GM21723 (cell line): ENCODE measurements at regions not wholly inside any gene's neighbourhood (a gene's known extent, or its start where the extent isn't known, plus 50 kb on each side); places are given as distances from the start of the nearest gene placed in this dataset.
"Not testable (repeated sequence)": the region's sequence is repeated elsewhere in the genome, so short reads cannot be mapped to it uniquely, and the experiment has no call there.

Experiments
- ATAC-seq: cut with Tn5 transposase; IDR thresholded peaks from one replicate; pipeline ENCODE4 v1.9.1; 2021; ENCODE audit warnings: mild to moderate bottlenecking, moderate library complexity; ENCODE audit not compliant: unreplicated experiment

DNA sequence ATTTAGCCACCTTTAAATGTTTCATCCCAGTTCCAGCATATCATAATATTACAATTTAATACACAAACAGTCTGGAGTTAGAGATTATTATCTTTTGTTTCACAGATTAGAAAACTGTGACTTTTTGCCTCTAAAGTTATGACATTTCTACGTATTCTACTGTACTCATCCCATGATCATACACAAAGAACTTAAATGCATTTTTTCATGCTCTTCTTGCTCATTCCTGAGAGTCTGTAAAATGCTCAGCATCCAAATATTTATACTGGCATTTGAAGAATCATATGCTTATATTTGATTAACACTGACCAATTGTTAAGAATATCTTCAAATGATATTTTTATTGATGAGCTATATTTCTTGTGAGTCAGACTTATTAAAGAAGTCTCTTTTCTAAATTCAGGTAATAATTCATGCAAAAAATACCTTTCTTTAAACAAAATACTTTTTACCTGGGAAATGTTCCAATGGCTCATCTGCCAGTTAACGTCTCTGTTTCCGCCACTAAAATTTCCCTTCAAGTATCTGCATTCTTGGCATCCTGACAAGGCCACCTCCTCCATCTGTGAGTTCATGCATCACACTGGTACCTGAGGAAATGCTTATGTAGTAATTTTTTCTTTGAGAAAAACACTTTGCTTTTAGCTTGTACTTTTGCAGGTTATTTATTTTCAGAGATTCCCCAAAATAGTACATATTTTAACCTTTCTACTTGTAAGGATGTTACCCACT lies 139.6 kb upstream of the RASA1 start:
- no peak for ATAC-seq

DNA sequence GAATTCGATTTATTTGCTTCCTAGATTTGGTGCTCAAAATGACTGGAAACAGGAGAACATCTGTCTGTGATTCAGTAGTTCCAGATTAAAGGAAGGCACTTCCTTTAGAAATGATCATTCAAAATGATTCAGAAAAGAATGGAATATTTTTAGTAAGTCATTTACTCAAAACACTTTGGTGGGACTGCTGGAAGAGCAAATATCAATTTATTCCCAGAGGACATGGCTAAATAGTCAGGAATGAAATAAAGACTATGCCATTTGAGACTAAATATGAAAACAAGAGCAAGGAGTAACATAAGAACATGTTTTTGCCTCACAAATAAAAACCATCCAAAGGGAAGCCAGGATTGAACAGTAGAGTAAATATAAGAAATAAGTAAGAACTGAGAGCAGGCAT lies 138.6 kb upstream of the RASA1 start:
- no peak for ATAC-seq

DNA sequence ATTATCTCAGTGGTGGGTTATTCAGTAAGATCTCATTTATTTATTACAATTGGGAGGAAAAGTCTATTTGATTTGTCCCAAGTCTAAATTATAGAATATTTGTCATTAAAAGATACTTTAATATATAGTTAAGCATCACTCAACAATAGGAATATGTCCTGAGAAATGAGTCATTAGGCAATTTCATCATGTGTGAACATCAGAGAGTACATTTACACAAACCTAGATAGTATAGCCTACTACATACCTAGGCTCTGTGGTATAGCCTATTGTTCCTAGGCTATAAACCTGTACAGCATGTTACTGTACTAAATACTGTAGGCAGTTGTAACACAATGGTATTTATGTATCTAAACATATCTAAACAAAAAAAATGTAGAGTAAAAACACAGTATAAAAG lies 135.0 kb upstream of the RASA1 start:
- ATAC-seq = no peak

DNA sequence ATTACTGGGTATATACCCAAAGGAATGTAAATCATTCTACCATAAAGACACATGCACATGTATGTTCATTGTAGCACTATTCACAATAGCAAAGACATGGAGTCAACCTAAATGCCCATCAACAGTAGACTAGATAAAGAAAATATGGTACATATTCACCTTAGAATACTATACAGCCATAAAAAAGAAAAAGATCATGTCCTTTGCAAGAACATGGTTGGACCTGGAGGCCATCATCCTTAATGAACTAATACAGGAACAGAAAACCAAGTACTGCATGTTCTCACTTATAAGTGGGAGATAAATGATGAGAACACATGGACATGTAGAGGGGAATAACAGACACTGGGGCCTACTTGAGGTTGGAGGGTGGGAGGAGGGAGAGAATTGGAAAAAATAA lies 133.2 kb upstream of the RASA1 start:
- ATAC-seq = not testable (repeated sequence)

DNA sequence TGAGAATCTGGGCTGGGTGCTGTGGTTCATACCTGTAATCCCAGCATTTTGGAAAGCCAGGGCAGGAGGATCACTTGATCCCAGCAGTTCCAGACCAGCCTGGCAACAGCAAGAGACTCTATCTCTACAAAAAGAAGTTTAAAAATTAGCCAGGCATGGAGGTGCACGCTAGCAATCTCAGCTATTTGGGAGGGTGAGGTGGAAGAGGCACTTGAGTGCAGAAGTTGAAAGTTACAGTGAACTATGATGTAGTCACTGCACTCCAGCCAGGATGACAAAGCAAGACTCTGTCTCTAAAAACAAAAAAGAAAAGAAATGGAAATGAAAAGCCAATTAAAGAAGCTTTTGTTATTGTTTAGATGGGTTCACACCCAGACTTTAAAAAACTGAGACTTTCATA lies 131.6 kb upstream of the RASA1 start:
- no peak for ATAC-seq

DNA sequence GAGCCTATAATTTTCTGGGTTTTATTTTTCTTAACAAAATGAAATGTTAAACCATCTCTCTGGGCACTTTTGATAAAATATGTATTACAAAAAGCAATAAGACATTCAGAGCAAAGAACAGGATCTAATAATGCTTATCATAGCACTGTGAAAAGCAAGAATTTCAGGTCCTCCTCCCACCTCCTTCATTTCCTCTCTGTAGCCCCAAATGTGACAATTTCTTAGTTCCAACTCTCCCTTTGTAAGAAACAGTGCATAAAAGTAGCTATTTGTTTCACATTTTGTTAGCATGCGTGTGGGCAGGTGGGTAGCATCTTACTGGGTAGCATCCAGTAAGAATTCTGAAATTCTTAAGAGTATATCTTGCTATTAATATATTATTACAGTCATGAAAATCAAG lies 130.9 kb upstream of the RASA1 start:
- ATAC-seq = peak; percentile 55

DNA sequence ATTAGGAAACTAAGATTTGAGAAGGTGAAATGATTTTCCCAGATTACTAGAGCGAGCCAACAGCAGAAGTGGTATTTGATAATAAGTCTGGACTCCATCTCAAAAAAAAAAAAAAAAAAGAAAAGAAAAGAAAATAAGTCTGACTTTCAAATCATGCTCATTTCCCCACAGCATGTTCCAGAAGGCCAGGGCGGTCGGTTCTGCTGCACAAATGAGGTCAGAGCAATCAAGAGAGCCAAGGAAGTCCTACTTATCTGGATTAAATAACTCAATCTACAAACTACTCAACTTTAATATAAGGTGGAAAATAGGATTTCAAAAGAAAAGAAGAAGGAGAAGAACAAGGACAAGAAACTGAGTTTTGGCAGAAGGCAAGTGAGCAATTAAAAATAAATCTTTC lies 130.4 kb upstream of the RASA1 start:
- ATAC-seq = no peak

DNA sequence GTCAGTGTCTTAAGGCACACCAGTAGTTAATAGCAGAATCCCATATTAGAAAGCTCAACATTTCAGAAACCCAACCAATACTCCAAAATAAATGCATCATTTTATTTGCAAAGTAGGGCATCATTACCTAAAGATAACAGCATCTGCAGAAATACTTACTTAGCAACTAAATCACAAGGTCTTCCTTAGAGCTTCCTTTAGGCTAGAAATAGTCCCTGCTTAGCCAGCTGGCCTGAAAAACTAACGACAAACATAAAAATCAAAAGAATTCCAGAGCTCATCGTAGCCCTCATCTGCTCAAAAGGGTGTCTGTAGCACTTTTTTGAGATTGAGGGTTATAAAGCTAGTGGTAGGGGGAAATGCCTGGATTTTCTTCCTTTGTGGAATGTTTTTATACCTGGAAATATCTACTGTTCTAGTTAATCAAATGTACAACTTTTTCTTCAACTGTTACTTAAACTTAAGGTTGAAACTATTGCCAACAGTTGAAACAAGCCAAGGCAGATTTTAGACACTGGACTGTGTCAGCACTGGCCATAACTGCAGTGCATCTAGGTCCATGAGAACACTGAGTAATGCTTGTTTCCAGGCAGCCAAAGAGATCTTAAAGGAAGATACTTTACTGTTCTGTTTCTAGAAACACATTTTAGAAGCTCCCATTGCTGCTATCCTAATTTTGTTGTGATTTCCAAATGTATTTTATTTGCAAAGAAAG lies 129.4 kb upstream of the RASA1 start:
- ATAC-seq = no peak

DNA sequence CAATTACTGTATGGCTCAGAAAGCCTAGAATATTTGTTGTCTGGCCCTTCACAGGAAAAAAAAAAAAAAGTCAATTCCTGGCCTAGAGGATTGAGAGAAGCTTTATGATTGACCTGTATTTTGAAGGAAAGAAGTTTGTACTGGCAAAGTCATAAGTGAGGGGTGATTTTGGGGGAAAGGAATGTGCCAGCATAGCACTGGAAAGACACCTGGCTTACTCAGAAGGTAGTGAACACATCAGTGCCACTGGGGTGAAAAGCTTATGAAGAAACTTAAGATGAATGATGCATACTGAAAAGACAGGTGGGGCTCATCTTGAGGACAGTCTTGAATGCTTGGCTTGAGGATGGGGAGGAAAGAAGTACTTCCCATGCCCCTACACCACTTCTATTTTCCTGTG lies 127.9 kb upstream of the RASA1 start:
- ATAC-seq = no peak

DNA sequence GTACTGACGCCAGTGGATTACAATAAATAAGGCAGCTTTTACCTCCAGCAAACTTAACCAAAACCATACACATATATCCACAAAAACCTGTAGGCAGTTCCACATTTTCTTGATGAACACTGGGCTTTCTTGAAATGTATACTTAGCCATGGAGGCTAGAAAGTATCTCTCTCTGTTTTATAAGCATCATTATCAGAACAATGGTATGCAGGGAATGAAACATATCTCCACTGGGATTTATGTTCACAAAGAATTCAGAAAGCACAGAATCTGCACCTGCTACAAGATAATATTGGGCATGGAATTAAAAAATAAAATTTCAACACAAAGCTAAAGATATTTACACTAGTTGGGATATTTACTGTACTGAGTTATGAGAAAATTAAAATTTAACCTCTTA lies 126.1 kb upstream of the RASA1 start:
- ATAC-seq = no peak

DNA sequence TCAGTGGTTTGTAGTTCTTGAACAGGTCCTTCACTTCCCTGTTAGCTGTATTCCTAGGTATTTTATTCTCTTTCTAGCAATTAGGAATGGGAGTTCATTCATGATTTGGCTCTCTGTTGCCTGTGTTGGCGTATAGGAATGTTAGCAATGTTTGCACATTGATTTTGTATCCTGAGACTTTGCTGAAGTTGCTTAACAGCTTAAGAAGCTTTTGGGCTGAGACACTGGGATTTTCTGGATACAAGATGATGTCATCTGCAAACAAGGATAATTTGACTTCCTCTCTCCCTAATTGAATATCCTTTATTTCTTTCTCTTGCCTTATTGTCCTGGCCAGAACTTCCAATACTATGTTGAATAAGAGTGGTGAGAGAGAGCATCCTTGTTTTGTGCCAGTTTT lies 121.8 kb upstream of the RASA1 start:
- ATAC-seq = not testable (repeated sequence)

DNA sequence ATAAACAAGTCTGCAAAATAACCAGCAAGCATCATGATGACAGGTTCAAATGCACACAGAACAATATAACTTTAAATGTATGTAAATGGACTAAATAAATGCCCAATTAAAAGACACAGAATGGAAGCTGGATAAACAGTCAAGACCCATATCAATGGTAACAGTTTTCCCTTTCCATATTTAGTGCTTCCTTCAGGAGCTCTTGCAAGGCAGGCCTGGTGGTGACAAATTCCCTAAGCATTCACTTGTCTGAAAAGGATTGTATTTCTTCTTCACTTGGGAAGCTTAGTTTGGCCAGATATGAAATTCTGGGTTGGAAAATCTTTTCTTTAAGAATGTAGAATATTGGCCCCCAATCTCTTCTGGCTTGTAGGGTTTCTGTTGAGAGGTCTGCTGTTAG lies 120.2 kb upstream of the RASA1 start:
- ATAC-seq = no peak

DNA sequence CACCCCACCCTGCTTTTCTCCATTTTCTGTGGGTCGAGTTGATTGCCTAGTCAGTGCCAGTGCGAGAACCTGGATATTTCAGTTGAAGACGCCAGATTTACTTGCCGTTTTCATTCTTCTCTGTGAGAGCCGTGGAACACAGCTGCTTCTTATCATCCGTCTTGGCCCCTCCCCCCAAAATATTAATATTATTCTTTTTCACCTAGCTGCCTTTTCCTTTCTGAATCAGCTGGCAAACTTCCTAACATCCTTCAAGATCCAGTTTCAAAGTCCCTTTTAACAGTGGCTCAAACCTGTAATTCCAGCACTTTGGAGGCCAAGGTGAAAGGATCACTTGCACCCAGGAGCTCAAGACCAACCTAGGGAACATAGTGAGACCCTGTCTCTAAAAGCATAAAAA lies 117.1 kb upstream of the RASA1 start:
- ATAC-seq = no peak

DNA sequence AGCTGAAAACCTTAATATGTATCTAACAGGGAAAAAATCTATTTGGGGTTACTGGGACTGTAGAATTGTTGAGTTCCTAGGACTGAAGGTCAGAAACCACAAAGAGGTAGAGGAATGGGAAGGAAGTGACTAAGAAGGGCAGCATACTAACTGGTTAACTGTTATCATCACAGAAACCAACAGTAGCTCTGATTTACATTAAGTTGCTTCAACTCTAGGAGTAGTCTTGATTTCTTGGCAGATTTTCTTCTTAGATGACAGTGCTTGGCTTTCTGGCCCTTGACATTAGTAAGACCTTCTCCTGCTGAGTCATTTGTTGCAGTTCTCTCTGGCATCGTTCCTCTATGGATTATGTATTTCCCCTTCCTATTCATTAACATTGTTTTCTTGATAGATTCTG lies 116.1 kb upstream of the RASA1 start:
- ATAC-seq = peak; percentile 51

DNA sequence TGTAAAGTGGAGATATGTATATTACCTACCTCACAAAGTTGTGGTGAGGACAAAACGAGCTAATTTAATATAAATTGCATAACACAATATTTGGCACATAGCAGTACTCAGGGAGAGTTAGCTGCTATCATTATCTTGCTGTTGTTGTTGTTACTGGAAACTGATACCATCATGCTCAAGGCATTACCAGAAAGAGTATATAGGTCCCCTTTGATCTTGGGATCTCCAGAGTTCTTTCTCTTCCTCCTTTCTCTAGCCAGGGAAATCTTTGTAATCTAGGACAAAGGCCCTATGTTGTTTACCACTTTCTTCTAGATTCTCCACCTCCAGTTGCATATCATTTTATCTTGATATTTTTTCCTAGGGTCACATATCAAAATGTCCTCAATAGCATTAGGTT lies 114.8 kb upstream of the RASA1 start:
- no peak for ATAC-seq

DNA sequence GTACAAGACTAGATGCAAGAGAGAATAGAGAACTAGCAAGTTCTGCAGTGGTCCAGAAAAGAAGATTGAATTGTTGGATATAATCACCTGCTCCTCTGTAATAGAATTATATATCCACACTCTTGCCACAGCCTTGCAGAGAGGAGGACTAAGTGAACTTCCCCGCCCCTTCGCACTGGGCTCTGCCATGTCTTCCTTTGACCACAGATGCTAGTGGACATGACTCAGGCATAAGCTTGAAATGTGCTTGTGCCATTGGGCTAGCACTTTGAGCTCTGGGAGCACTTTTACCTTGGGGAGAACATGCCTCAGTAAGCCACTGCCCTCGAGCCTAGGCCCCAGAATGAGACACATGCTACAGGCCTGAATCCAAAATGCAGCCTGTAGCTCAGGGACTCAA lies 113.5 kb upstream of the RASA1 start:
- no peak for ATAC-seq

DNA sequence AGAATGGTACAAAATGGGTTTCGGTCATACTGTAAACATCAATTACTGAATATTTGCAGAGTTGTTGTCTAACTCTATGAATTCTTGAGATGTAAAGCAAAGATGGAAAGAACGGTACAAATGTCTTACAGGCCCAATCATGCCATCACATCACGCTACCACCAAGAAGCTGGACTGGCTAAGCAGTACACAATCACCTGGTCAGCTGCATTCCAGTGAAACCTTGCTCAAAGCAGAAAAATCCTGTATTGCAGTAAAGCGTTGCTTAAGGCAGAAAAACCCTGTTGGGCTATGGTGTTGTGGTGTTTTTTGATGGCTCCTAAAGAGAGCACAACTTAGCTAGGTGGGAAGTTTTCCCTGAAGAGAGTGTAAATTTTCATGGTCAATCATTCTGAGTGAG lies 112.6 kb upstream of the RASA1 start:
- no peak for ATAC-seq

DNA sequence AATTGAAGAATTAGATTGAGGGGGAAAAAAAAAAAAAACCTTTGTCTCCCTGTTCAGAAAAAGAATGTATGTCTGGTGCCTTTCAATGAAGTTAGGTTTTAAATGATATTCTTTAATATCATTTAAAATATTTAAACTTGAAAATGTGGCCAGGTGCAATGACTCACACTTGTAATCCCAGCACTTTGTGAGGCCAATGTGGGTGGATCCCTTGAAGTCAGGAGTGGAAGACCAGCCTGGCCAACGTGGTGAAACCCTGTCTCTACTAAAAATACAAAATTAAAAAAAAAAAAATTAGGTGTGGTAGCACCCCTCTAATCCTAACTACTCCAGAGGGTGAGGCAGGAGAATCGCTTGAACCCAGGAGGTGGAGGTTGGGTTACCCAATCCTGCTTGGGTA lies 111.1 kb upstream of the RASA1 start:
- no peak for ATAC-seq

DNA sequence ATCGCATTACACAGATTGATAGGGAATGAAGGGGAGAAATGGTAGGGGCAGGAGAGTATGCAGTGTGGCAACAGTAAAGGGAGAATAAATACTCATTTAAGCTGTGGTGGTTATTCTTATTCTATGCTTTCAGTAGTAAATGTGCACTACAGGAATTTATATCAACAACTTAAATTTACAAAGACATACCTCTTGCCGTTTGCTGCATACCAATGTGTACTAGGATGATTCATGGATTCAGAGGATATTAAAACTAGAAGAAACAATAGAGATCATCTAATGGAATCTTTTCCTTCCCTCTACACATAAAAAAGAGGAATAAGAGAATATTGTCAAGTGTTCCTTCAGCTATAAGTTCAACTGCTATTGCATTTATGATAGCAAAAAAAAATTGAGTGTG lies 103.3 kb upstream of the RASA1 start:
- no peak for ATAC-seq

DNA sequence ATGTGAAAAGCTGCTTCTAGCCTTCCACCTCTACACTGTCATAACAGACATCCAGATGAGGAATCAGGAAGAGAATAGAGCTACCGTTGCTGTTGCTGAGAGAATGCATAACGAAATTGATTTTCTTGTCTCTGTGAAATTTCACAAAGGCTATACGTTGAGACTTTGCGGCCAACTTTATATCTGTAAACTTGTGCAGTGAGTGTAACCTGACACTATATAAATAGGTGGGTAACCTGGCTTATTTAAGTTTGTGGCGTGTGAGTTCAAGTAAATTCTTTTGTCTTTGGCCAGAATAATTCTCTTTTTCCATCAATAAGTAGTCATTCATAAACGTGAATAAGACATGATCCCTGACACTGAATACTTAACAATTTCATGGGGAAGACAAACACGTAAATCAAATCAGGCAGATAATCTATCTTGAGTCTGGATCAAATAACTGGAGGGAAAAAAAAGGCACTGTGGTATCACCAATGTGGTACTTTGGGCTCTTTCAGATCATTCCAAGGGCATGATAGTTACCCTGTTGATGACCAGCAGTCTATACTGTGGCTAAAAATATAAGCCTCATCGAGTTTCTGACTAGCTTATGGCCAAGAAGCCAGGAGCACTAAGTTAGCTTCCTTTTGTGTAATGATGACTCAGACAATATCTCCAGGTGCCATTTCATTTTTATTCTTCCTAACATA lies 98.2 kb upstream of the RASA1 start:
- no peak for ATAC-seq

DNA sequence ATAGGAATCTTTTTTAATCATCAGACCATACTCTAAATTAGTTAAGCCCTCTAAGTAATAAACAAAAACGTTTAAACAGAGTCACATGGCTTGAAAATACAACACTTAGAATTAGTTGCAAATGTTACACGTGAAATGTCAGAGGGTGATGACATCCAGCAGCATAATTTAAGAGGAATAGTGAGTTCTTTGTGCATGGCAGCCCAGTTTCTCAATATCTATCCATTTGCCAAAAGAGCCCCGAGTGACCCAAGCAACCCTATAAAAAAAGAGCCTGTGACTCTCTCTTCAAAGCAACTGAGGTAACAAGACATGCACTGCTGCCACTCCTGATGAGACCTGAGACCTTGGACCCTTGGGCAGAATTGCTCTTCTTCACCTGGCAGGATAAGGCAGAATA lies 96.9 kb upstream of the RASA1 start:
- ATAC-seq = no peak

DNA sequence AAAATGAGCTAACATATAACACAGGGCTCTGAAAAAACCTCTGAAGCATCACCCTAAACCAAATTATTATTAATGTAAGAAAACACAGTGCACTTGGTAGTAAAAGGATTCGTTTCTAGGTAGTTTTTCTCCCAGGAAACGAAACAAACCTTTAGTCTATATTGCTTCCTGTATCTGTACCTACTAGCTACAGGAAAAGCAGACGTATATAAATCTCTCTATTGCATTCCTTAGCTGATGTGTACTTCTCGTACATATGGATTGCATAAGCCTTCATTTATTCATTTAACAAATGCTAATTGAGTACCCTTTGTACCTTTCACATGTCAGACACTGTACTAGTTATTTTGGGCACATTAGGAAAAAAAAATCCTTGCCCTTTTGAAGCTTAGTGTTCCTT lies 85.0 kb upstream of the RASA1 start:
- no peak for ATAC-seq
